ENCODE measurements at regions not wholly inside any gene's neighbourhood (a gene's known extent, or its start where the extent isn't known, plus 50 kb on each side); places are given as distances from the start of the nearest gene placed in this dataset.
"Not testable (repeated sequence)": the region's sequence is repeated elsewhere in the genome, so short reads cannot be mapped to it uniquely, and the experiment has no call there.

GRCh38 chr3:79979990-79980389, 212.2 kb upstream of the ROBO1 start:
- no peak for DNase-seq

DNA sequence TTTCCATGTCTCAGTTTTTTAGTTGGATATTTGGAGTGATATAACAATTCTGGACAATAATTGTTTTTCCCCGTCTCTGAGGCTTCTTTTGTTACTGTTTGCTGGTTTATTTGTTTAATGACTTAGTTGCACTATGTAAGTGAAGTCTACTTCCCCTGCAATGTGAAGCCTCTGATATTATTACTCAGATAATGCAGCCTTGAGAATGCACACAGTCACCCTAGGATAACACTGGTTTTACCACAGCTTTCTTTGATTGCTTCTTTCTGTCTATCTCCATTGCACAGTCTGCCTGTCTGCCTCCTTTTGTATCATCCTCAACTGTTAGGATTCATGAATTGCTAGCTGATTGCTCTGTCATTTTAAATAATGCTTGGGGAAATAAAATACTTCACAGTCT, 208.7 kb upstream of the ROBO1 start:
- no peak for DNase-seq

GRCh38 chr3:79973917-79974595, 206.3 kb upstream of the ROBO1 start:
- DNase-seq: no peak

DNA sequence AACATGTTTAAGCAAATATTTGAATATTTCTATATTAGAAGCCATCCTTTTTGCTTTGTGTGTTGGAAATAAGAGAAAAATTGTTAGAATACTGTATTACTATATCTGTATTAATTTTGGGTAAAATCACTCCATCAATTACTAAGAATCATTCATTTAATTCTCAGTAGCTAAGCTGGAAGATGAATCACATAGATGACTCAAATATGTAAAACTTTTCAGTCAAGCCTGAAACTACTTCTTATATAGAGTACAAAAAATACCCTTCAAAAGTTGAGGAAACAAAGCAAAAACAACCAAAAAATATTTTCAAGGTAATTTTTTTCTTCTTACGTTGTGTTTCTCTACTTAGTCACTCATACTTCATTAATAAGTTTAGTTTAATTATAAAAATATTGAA, 205.7 kb upstream of the ROBO1 start:
- DNase-seq: no peak

- no peak for DNase-seq
These were observed 200.6 kb upstream of the ROBO1 start for GRCh38 chr3:79968418-79968817.

- no peak for DNase-seq
These were observed 192.8 kb upstream of the ROBO1 start for GRCh38 chr3:79960594-79960993.

DNA sequence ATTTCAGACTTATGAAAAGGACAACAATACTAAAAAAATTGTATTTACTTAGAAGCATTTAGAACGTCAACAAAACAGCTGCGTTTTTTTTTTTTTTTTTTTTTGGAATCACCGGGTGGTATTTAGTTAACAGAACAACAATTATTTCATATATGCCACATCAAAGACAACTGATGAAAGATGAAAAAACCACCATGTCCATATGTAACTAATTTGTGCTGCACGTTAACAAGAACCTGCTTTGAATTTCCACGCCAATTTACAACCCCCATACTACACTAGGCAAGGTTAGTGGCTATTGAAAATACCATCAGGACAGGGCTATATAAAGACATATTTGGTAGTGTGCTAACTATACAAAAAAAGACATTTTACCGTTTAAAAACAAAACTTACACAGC, 189.3 kb upstream of the ROBO1 start:
- no peak for DNase-seq

DNA sequence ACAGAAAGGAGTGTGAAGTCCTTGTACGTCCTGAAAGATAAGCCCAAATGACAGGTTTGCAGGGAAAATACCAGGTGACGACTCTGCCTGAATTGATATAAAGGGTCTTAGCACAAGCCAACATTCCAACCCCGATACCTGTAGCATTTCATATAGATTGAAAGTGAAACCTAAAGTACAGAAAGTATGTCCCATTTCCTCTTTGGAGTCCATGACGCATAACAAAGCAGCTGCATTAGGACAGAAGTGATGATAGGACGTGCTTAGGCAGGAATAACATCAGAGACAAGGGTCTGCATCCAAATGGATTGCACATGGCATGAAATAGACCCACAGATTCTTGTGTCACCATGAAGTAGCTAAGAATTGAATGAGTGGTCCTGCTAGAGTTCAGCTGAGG, 187.0 kb upstream of the ROBO1 start:
- no peak for DNase-seq

GRCh38 chr3:79953591-79954101, 185.8 kb upstream of the ROBO1 start:
- no peak for DNase-seq

DNA sequence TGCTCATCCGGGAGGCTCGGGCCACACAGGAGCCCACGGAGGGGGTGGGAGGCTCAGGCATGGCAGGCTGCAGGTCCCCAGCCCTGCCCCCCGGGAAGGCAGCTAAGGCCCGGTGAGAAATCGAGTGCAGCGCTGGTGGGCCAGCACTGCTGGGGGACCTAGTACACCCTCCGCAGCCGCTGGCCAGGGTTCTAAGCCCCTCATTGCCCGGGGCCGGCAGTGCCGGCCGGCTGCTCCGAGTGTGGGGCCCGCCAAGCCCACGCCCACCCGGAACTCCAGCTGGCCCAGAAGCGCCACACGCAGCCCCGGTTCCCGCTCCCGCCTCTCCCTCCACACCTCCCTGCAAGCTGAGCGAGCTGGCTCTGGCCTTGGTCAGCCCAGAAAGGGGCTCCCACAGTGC, 183.6 kb upstream of the ROBO1 start:
- not testable (repeated sequence) for DNase-seq

GRCh38 chr3:79947957-79948356, 180.2 kb upstream of the ROBO1 start:
- no peak for DNase-seq

- DNase-seq: no peak
These were observed 179.7 kb upstream of the ROBO1 start for GRCh38 chr3:79947469-79947868.

GRCh38 chr3:79937567-79937966, 169.8 kb upstream of the ROBO1 start:
- no peak for DNase-seq

- no peak for DNase-seq
These were observed 162.4 kb upstream of the ROBO1 start for GRCh38 chr3:79930196-79930595.

GRCh38 chr3:79928687-79929408, 161.1 kb upstream of the ROBO1 start:
- no peak for DNase-seq

DNA sequence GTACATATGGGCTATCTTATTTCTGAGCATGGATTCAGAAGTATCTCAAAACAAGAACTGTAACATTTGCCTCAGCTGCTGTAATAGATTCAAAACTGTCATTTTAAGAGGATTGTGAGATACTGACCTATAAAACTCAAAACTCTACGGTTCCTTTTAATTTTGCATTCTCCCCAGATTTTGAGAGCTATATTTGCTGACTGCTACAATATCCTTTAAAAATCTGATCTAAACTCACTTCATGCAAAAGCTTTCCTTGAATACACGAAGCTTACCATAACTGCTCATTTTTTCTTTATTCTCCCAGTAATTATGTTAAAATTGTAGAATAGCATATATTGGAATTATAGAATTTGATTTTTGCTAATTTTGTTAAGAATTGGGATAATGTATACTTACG, 158.7 kb upstream of the ROBO1 start:
- no peak for DNase-seq

GRCh38 chr3:79922633-79923032, 154.8 kb upstream of the ROBO1 start:
- DNase-seq: no peak

DNA sequence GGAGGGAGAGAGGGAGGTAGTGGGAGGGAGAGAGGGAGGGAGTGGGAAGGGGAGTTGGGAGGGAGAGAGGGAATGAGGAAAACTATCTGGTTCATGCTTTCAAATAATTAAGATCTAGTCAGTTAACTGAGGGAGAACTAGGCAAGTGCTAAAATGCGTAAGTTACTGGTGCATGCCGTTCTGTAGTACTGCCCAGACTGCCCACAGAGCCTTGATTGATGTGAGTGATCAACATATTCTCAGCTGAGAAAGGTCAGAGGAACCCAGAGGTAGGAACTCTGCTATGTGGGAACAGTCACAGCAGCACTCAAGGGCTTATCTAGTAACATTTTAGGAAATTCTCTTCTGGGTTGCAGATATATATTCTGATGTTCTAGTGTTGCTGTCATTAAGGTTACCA, 149.8 kb upstream of the ROBO1 start:
- DNase-seq: no peak

DNA sequence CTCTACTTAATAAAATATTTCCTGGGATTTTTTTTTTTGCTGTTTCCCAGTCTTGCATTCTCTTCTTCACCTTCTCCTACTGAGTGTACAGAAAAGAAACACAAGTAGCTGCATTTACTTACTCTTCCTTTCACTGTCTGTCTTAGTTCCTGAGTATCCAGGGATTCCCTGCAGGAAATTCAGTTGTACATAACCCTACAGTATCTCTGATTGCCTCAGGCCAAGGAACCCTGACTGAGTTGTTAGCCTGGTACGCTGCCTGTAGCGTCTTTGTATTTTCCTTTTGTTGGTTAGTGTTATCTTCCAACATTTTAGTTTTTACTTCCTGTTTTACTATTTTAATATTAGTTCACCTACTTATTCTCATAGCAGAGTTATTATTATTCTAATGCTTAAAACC, 142.5 kb upstream of the ROBO1 start:
- DNase-seq: no peak

DNA sequence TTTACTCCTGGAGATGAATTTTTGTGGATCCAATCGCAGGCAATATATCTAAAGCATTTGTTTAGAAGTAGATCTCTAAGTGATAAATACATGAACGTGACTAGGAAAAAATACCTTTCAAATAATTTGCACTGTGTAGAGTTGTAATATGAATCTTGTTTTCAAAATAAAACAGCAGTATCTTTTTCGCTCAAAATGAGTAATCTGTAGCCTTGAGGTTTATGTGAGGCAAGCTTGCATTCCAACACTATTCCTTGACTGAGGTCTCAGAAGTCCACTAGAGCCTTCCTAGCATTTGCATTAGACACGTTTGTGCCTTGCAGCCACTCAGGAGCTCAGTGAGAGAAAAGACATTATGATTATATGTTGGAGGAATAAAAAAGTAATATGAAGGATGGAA, 138.3 kb upstream of the ROBO1 start:
- DNase-seq: no peak

DNA sequence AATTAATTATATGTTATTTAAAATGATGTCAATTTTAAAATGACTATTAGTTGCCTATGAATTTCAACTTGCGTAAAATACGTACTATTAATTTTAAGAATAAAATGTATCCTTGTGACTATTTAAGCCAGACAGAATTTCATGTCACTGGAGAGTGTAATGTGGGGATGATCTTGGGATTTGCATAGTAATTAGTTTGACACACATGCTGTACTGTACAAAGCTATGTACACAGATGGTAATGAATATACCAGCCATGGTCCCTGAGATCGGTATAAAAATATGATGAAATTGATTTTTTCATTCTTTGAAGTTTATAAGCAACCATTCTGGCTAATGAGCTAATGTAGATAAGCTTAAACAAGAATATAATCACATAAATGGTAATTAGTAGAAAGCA, 134.4 kb upstream of the ROBO1 start:
- DNase-seq: no peak

- no peak for DNase-seq
These were observed 131.1 kb upstream of the ROBO1 start for GRCh38 chr3:79898907-79899306.

- DNase-seq: no peak
These were observed 128.3 kb upstream of the ROBO1 start for GRCh38 chr3:79896086-79896485.
